Activated CD8-positive, alpha-beta memory T cell treated with anti-CD3 and anti-CD28 coated beads for 36 hours (primary cell): ENCODE measurements at regions not wholly inside any gene's neighbourhood (a gene's known extent, or its start where the extent isn't known, plus 50 kb on each side); places are given as distances from the start of the nearest gene placed in this dataset.
"Not testable (repeated sequence)": the region's sequence is repeated elsewhere in the genome, so short reads cannot be mapped to it uniquely, and the experiment has no call there.

Experiments used
- CTCF ChIA-PET: fragments of 350-600 bp; sonication (Branson Sonifier 250); formaldehyde crosslinking; loops from one replicate; lab custom pipeline; 2021; ENCODE audit warnings: antibody characterized with exemption; lab: Charles Lee
- POLR2A ChIA-PET: fragments of 350-600 bp; sonication (Branson Sonifier 250); formaldehyde crosslinking; loops from one replicate; lab custom pipeline; 2021; ENCODE audit warnings: antibody characterized with exemption; lab: Charles Lee

DNA sequence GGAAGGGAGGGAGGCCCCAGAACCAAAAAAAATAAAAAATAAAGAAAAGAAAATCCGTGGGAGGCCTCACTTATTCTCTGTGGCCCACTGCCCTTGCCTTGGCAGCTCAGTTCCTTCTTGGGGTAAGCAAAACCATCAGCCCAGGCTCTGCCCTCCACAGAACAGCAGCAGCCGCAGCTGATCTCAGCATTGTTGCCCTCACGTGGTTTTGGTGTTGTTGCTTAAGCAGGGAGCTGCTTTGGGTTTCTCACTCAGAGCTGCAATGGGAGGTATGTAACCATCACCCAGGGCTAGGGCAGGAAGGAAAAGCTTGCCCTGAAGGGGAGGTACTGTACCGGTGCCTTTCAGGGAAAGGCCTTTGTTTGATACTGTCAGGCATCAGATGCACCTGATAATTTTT is 374.7 kb upstream of the WWC1 start:
- ChIA-PET CTCF (interaction anchor here (1.0 kb wide), 1 partner anchor 10 kb away, joined by 3 read pairs; no protein-coding TSS in a partner anchor), POLR2A (no interaction called here)

DNA sequence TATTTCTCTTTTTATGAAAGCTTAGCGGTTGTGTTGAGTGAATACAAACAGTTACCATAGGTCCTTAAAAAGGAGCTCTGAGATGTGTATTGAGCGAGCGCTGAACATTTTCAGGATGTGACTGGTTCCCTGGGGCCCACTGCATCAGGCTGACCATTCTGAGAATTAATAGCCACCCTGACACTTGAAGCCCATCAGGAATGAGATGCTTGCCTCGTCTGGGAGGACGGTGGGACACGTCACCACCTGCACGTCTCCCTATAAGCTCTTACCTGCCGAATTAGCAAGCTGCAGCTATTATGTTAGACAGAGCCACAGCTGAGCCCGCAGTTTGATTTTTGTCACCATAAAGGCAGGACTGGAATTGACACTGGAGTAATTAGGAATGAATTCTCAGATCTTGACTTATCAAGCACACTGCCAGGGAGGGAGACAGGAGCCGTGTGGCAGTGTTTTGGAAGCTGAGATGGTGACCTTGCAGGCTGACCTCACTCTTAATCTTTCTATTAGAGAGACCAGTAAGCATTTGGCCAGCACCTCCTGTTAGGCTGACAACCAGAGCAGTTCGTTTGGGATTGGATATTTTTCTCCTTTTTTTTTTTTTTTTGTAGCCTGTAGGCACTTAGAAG is 373.1 kb upstream of the WWC1 start:
- CTCF ChIA-PET: interaction anchor here (0.7 kb wide), 1 partner anchor 743 kb away, joined by 3 read pairs; no protein-coding TSS in a partner anchor
- POLR2A ChIA-PET: no interaction called here

DNA sequence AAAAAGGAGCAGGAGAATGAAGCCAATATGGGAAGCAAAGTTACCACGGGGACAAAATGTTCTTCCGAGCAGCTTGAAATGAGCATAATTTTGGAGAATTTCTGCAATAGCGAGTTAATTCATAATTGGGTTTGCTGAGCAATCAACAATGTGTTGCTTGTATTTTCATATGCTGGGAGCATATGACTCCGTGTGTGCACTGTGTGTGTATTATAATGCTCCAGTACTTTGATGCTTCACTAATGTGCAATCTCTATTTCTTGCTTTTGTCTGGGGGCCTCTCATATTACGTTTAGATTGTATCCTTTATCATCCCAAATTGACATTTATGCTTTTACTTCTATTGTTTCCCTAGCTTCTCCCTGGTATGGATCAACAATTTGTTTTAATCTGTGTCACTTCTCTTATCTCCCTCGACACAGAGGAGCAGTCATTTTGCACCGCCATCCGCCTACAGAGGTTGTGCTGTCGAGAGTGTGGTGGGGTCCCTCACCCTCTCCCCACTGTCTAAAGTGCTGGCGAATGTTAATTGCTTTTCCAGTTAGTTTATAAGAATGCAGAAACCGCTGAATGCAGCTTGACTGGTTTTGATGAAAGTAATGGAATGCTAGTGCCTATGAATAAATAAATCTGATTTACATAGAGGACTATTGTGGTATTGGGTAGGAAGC is 372.5 kb upstream of the WWC1 start:
- POLR2A ChIA-PET: no interaction called here
- CTCF ChIA-PET: interaction anchor here (0.7 kb wide), 1 partner anchor 744 kb away, joined by 3 read pairs; no protein-coding TSS in a partner anchor

- CTCF ChIA-PET: no interaction called here
These were observed 370.9 kb upstream of the WWC1 start for GRCh38 chr5:167920589-167920988.

GRCh38 chr5:167921796-167922195 is 369.6 kb upstream of the WWC1 start:
- POLR2A ChIA-PET: no interaction called here
- CTCF ChIA-PET: no interaction called here

More at GRCh38 chr5:167920589-167920988, 370.9 kb upstream of the WWC1 start:
- POLR2A ChIA-PET: no interaction called here

DNA sequence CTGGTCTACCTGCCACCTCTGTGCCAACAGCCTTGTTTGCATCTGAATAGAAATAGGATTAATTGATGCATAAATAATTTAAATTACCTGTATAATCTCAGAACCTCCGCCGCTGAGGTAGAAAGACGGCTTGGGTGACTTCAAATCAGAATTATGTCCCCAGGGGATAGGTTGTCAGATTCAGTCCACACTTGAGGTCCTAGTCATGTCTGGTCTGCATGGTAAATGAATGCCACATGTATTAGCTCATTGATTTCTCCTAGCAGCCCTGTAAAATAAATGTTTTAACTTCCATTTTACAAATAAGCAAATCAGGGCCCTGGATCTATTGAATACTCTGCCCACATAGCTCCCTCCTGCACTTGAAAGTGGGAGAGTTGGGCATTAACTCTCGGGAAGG is 368.0 kb upstream of the WWC1 start:
- POLR2A ChIA-PET: no interaction called here

DNA sequence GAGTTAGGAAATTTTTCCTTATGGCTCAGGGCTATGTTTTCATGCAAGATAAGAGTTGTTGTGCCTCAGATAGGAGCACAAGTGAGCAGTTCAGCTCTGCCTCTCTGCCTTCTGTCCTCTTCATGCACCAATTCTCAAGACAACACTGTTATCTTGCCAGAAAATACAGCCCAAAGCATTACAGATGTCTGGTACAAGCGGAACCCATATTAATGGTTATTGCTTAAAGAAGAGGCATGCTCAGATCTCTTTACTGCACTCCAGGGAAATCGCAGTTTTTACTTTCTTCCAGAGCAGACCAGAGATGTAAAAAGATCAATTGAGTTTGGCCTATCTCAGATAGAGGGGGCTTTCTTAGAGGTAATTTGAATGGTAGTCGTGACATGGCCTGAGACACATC is 361.6 kb upstream of the WWC1 start:
- POLR2A ChIA-PET: no interaction called here
- CTCF ChIA-PET: no interaction called here

More for the DNA sequence above, 368.0 kb upstream of the WWC1 start:
- CTCF ChIA-PET: interaction anchor here (0.6 kb wide), 1 partner anchor 36 kb away, joined by 3 read pairs; no protein-coding TSS in a partner anchor

- POLR2A ChIA-PET: no interaction called here
- CTCF ChIA-PET: no interaction called here
These were observed 356.9 kb upstream of the WWC1 start for GRCh38 chr5:167934551-167934971.

GRCh38 chr5:167936022-167936421 is 355.4 kb upstream of the WWC1 start:
- POLR2A ChIA-PET: no interaction called here
- CTCF ChIA-PET: no interaction called here

- CTCF ChIA-PET: no interaction called here
- POLR2A ChIA-PET: no interaction called here
These were observed 354.4 kb upstream of the WWC1 start for GRCh38 chr5:167936944-167937634.

- POLR2A ChIA-PET: no interaction called here
- CTCF ChIA-PET: no interaction called here
These were observed 353.8 kb upstream of the WWC1 start for GRCh38 chr5:167937635-167937998.

- POLR2A ChIA-PET: no interaction called here
- CTCF ChIA-PET: no interaction called here
These were observed 351.8 kb upstream of the WWC1 start for GRCh38 chr5:167939686-167940085.

DNA sequence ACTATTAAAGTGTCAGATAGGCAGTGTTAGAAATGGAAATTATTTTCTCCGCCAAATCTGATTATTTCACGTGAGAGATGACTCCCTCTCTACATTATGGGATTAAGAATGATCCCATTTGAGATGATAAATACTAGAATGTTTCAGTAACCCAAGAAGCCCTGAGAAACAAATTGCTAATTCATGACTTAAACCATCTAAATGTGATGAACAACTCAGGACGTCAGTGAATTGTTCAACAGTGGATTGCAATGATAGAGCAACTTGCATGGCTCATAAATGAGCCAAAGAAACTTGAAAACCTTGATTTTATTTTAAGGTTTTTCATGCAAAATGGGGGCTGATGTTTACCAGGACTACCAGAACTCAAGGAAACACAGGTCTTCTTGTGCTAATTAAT is 350.5 kb upstream of the WWC1 start:
- POLR2A ChIA-PET: no interaction called here
- CTCF ChIA-PET: interaction anchor here (0.5 kb wide), 1 partner anchor 302 kb away, joined by 3 read pairs; no protein-coding TSS in a partner anchor

DNA sequence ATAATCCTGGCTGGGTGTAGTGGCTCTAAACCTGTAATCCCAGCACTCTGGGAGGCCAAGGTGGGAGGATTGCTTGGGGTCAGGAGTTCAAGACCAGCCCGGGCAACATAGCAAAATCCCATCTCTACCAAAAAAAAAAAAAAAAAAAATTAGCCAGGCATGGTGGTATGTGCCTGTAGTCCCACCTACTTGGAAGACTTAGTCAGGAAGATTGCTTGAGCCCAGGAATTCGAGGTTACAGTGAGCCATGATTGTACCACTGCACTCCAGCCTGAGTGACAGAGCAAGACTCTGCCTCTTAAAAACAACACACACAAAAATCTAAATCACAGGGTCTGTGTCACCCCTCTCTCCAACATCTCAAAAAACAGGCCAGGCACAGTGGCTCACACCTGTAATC is 349.9 kb upstream of the WWC1 start:
- POLR2A ChIA-PET, CTCF ChIA-PET: not testable (repeated sequence)

- CTCF ChIA-PET: no interaction called here
- POLR2A ChIA-PET: no interaction called here
These were observed 348.1 kb upstream of the WWC1 start for GRCh38 chr5:167943343-167943742.

DNA sequence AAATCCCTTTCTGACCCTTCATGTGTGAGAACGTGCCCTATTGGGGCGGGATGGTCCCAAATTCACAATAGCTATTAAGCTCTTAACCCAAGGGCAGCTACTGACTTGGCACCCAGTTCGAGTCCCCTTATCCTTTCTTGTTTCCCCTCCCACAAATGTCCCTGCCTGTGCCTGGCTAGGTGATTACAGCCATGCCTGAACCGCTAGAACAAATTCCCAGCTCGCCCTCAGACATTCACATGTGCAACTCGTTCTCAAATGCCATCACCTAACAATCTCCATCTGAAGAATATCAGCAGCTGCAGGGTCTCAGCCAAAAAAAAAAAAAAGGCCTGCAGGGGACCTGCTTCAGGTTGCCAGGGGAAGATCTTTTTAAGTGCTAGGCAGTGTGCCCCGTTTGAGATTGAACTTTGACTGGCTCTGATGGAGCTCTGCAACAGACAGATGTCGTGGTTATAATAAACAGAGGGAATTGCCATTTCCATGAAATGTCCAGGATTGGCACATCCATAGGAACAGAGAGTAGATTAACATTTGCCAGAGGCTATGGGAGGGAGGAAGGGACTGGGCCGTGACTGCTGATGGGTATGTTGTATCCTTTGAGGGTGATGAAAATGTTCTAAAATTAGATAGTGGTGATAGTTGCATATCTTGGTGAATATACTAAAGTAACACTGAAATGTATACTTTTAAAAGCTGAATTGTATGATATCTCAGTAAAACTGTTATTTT is 347.2 kb upstream of the WWC1 start:
- ChIA-PET POLR2A (no interaction called here), CTCF (no interaction called here)

- POLR2A ChIA-PET: no interaction called here
- CTCF ChIA-PET: no interaction called here
These were observed 345.7 kb upstream of the WWC1 start for GRCh38 chr5:167945542-167946384.

GRCh38 chr5:167947306-167947705 is 344.1 kb upstream of the WWC1 start:
- CTCF ChIA-PET: no interaction called here
- POLR2A ChIA-PET: no interaction called here

DNA sequence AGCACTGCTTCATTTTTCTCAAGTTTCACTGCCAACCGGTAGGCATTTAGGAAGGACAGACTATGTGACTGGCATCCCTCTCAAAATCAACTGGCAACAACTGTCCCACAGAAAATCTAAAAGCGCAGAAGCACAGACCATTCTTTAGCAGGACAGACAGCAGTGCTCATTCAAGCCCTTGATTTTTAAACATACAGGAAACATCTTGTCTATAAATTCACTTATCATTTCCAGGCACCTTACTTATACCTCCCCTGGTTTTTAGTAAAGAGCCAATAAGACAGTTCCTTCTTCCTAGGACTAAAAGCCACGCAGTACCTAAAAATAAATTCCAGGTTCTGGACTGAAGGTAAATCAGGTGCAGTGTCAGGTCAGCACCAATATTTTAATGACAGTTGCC is 343.2 kb upstream of the WWC1 start:
- CTCF ChIA-PET: no interaction called here
- POLR2A ChIA-PET: no interaction called here
